Tibial nerve (tissue), 4 donors: ENCODE measurements at regions not wholly inside any gene's neighbourhood (a gene's known extent, or its start where the extent isn't known, plus 50 kb on each side); places are given as distances from the start of the nearest gene placed in this dataset.

Experiments used
- EP300 ChIP-seq, 2 donors: sonication (generic); formaldehyde crosslinking; IDR thresholded peaks; one replicate each; pipeline ENCODE4 v1.6.1; 2017; ENCODE audit warnings: antibody characterized with exemption in 2 of 2, mild to moderate bottlenecking in 1 of 2
- POLR2A ChIP-seq, 2 donors: fragments of 450-650 bp; IDR thresholded peaks; one replicate each; pipeline ENCODE4 v1.6.1; 2017; ENCODE audit warnings: antibody characterized with exemption in 2 of 2, mild to moderate bottlenecking in 2 of 2, moderate library complexity in 2 of 2
- TF ChIP-seq, protein P1 (sequence below), 5 experiments: fragments of 200-600 bp in 3 of 5; fragments of 450-650 bp in 2 of 5; sonication (generic) in 3 of 5; IDR thresholded peaks; one replicate each; pipeline ENCODE4 v1.5.1; 2016 to 2019; ENCODE audit warnings: antibody characterized with exemption in 5 of 5, mild to moderate bottlenecking in 3 of 5, moderate library complexity in 2 of 5

DNA sequence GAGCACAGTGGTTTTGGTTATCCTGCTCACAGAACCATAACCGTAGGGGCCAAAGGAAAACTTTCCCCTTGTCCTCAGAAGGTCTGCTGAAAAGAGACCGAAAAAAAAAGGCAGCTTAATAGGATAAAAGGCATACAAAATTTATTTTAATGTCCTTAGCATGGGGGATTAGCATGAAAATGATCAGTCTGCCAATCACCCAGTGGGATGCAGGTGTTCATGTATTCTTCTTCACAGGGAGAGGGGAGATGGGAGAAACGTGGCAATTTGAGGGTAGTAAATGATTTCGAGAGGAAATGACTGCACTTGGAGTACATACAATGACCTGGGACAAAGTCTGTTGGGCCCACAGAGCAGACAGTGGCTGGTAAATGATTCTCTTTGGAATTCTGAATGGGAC, 194.0 kb downstream of the AJAP1 start:
- TF ChIP-seq, protein P1, sequence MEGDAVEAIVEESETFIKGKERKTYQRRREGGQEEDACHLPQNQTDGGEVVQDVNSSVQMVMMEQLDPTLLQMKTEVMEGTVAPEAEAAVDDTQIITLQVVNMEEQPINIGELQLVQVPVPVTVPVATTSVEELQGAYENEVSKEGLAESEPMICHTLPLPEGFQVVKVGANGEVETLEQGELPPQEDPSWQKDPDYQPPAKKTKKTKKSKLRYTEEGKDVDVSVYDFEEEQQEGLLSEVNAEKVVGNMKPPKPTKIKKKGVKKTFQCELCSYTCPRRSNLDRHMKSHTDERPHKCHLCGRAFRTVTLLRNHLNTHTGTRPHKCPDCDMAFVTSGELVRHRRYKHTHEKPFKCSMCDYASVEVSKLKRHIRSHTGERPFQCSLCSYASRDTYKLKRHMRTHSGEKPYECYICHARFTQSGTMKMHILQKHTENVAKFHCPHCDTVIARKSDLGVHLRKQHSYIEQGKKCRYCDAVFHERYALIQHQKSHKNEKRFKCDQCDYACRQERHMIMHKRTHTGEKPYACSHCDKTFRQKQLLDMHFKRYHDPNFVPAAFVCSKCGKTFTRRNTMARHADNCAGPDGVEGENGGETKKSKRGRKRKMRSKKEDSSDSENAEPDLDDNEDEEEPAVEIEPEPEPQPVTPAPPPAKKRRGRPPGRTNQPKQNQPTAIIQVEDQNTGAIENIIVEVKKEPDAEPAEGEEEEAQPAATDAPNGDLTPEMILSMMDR (IDR thresholded peaks at IDR 0.05), result no peak
- TF ChIP-seq EP300 (IDR thresholded peaks at IDR 0.05) (no peak), POLR2A (IDR thresholded peaks at IDR 0.05) (no peak)
